T follicular helper cell (primary cell): ENCODE measurements at regions not wholly inside any gene's neighbourhood (a gene's known extent, or its start where the extent isn't known, plus 50 kb on each side); places are given as distances from the start of the nearest gene placed in this dataset.

Experiments
- DNase-seq: peaks from one replicate; pipeline ENCODE4 v3.0.0-alpha.2; 2020; ENCODE audit warnings: low read depth

GRCh38 chr21:16357994-16358393, 628.2 kb downstream of the USP25 start:
- DNase-seq: no peak

- DNase-seq: no peak
These were observed 629.0 kb downstream of the USP25 start for GRCh38 chr21:16358784-16359183.

- DNase-seq: no peak
These were observed 633.3 kb downstream of the USP25 start for GRCh38 chr21:16363100-16363499.

GRCh38 chr21:16363518-16363917, 633.7 kb downstream of the USP25 start:
- DNase-seq: no peak

- no peak for DNase-seq
These were observed 636.4 kb downstream of the USP25 start for GRCh38 chr21:16366207-16366606.

GRCh38 chr21:16367079-16367478, 637.3 kb downstream of the USP25 start:
- DNase-seq: no peak

GRCh38 chr21:16370186-16370585, 640.4 kb downstream of the USP25 start:
- no peak for DNase-seq

GRCh38 chr21:16372586-16372985, 642.8 kb downstream of the USP25 start:
- no peak for DNase-seq

- no peak for DNase-seq
These were observed 646.9 kb downstream of the USP25 start for GRCh38 chr21:16376673-16377072.

GRCh38 chr21:16377120-16377658, 647.4 kb downstream of the USP25 start:
- no peak for DNase-seq

GRCh38 chr21:16377857-16378256, 648.1 kb downstream of the USP25 start:
- DNase-seq: no peak

GRCh38 chr21:16378525-16378924, 648.7 kb downstream of the USP25 start:
- no peak for DNase-seq

- DNase-seq: no peak
These were observed 658.5 kb downstream of the USP25 start for GRCh38 chr21:16388291-16388690.

GRCh38 chr21:16388911-16389560, 659.3 kb downstream of the USP25 start:
- DNase-seq: no peak

- no peak for DNase-seq
These were observed 659.9 kb downstream of the USP25 start for GRCh38 chr21:16389643-16390042.

- no peak for DNase-seq
These were observed 665.5 kb downstream of the USP25 start for GRCh38 chr21:16395285-16395684.

- DNase-seq: no peak
These were observed 673.0 kb downstream of the USP25 start for GRCh38 chr21:16402752-16403151.

GRCh38 chr21:16404776-16405175, 675.0 kb downstream of the USP25 start:
- DNase-seq: no peak

- DNase-seq: no peak
These were observed 676.6 kb downstream of the USP25 start for GRCh38 chr21:16406355-16406754.

- DNase-seq: no peak
These were observed 677.8 kb downstream of the USP25 start for GRCh38 chr21:16407403-16408240.

GRCh38 chr21:16408280-16408679, 678.5 kb downstream of the USP25 start:
- DNase-seq: no peak

- no peak for DNase-seq
These were observed 679.6 kb downstream of the USP25 start for GRCh38 chr21:16409352-16409751.

GRCh38 chr21:16418226-16418625, 688.4 kb downstream of the USP25 start:
- DNase-seq: no peak
